ENCODE measurements at regions not wholly inside any gene's neighbourhood (a gene's known extent, or its start where the extent isn't known, plus 50 kb on each side); places are given as distances from the start of the nearest gene placed in this dataset.

DNA sequence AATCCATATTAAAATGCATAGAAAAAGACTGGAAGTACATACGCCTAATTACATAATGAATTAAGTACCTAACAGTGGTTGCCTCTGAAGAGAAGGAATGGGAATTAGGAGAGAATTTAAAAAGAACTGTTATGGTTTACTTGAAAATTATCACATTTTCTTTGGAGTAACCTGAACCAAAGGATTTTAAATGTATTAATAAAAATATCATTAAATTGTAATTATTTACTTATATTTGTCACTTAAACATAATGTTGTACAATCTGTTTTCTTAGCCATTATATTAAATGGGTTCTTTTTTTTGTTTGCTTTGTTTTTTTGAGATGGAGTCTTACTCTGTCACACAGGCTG lies 114.2 kb upstream of the SLC7A14 start:
- no peak for TF ChIP-seq ZNF217 (CRISPR knock-in tag; IDR thresholded peaks at IDR 0.05)
- no peak for TF ChIP-seq CTCF (IDR thresholded peaks at IDR 0.05 in 2 of 3, conservative IDR thresholded peaks at IDR 0.05 in 1 of 3; ENCODE audit: insufficient read depth in 2 of 3, low read depth in 1 of 3, low read length in 3 of 3)
- TF ChIP-seq SMC3 (conservative IDR thresholded peaks at IDR 0.05; ENCODE audit: insufficient read depth, low read depth, low read length), result no peak
- no peak for TF ChIP-seq ZNF449 (CRISPR knock-in tag; IDR thresholded peaks at IDR 0.05)
- TF ChIP-seq RAD21 (CRISPR knock-in tag; conservative IDR thresholded peaks at IDR 0.05 in 1 of 2, IDR thresholded peaks at IDR 0.05 in 1 of 2), result no peak
- no peak for TF ChIP-seq ZBTB1 (CRISPR knock-in tag; IDR thresholded peaks at IDR 0.05; ENCODE audit: borderline replicate concordance, low read depth)

All from K562 (cell line).